RWPE2 (cell line): ENCODE measurements at regions not wholly inside any gene's neighbourhood (a gene's known extent, or its start where the extent isn't known, plus 50 kb on each side); places are given as distances from the start of the nearest gene placed in this dataset.

ENCODE experiments used
- ATAC-seq: fragments of 200-7000 bp; cut with Tn5 transposase; 3 replicates; pipeline ENCODE4 v1.9.1; 2021; ENCODE audit warnings: low read depth
- DNase-seq: peaks from one replicate; pipeline ENCODE4 v3.0.0-alpha.2; 2020; ENCODE audit warnings: low spot score
- H3K27ac ChIP-seq: fragments of 450-650 bp; 2 replicates; pipeline ENCODE4 v1.5.1; 2017; ENCODE audit warnings: mild to moderate bottlenecking; ENCODE audit not compliant: poor library complexity, severe bottlenecking
- H3K27me3 ChIP-seq: fragments of 250-450 bp; sonication (Bioruptor Pico); 2 replicates; pipeline ENCODE4 v1.5.1; 2021; ENCODE audit warnings: mild to moderate bottlenecking, moderate library complexity; ENCODE audit not compliant: insufficient read depth, poor library complexity, severe bottlenecking
- H3K36me3 ChIP-seq: fragments of 250-450 bp; sonication (Bioruptor Pico); 2 replicates; pipeline ENCODE4 v1.5.1; 2020; ENCODE audit warnings: low read depth, mild to moderate bottlenecking, moderate library complexity
- H3K4me1 ChIP-seq: fragments of 250-450 bp; sonication (Bioruptor Pico); 2 replicates; pipeline ENCODE4 v1.5.1; 2021; ENCODE audit warnings: mild to moderate bottlenecking, moderate library complexity; ENCODE audit not compliant: insufficient read depth, poor library complexity, severe bottlenecking
- H3K4me3 ChIP-seq: fragments of 250-450 bp; sonication (Bioruptor Pico); 2 replicates; pipeline ENCODE4 v1.5.1; 2021; ENCODE audit warnings: mild to moderate bottlenecking, moderate library complexity; ENCODE audit not compliant: severe bottlenecking
- H3K9me3 ChIP-seq: fragments of 250-450 bp; sonication (Bioruptor Pico); 2 replicates; pipeline ENCODE4 v1.5.1; 2021; ENCODE audit warnings: mild to moderate bottlenecking, moderate library complexity; ENCODE audit not compliant: severe bottlenecking
- CTCF ChIP-seq: fragments of 450-650 bp; IDR thresholded peaks from one replicate; pipeline ENCODE4 v1.5.1; 2017; ENCODE audit warnings: mild to moderate bottlenecking, moderate library complexity; ENCODE audit not compliant: poor library complexity, severe bottlenecking

- Histone ChIP-seq H3K9me3 (no peaks in the 10 kb centered on the region), H3K4me3 (no peak overlapping the region), H3K36me3 (no peaks in the 10 kb centered on the region), H3K4me1 (no peaks in the 10 kb centered on the region), H3K27me3 (no peaks in the 10 kb centered on the region), H3K27ac (no peak overlapping the region)
- no peak for TF ChIP-seq CTCF
- no peak for DNase-seq
- no peak for ATAC-seq
Observed at GRCh38 chr1:114342376-114342775, 168.6 kb downstream of the TRIM33 start.

GRCh38 chr1:114341856-114342255, 169.1 kb downstream of the TRIM33 start:
- TF ChIP-seq CTCF: no peak
- DNase-seq (no peak), ATAC-seq (no peak)
- Histone ChIP-seq H3K4me1 (no peaks in the 10 kb centered on the region), H3K9me3 (no peaks in the 10 kb centered on the region), H3K36me3 (no peaks in the 10 kb centered on the region), H3K4me3 (no peak overlapping the region), H3K27me3 (no peaks in the 10 kb centered on the region), H3K27ac (no peak overlapping the region)

GRCh38 chr1:114341299-114341698, 169.7 kb downstream of the TRIM33 start:
- ATAC-seq (no peak), DNase-seq (no peak)
- TF ChIP-seq CTCF: no peak
- H3K27ac ChIP-seq: no peak overlapping the region
- H3K4me3 ChIP-seq: no peak overlapping the region
- H3K4me1 ChIP-seq: no peaks in the 10 kb centered on the region
- H3K9me3 ChIP-seq: no peaks in the 10 kb centered on the region
- no peaks in the 10 kb centered on the region for H3K27me3 ChIP-seq
- no peaks in the 10 kb centered on the region for H3K36me3 ChIP-seq

GRCh38 chr1:114340892-114341291, 170.1 kb downstream of the TRIM33 start:
- no peak for DNase-seq
- no peak for TF ChIP-seq CTCF
- no peak overlapping the region for H3K27ac ChIP-seq

GRCh38 chr1:114339379-114339778, 171.6 kb downstream of the TRIM33 start:
- no peak overlapping the region for H3K4me3 ChIP-seq
- no peak overlapping the region for H3K27ac ChIP-seq
- DNase-seq (no peak), ATAC-seq (no peak)
- TF ChIP-seq CTCF: no peak
- no peaks in the 10 kb centered on the region for H3K27me3 ChIP-seq
- no peaks in the 10 kb centered on the region for H3K4me1 ChIP-seq
- no peaks in the 10 kb centered on the region for H3K9me3 ChIP-seq
- H3K36me3 ChIP-seq: no peaks in the 10 kb centered on the region

More at GRCh38 chr1:114340892-114341291, 170.1 kb downstream of the TRIM33 start:
- ATAC-seq: no peak
- no peak overlapping the region for H3K4me3 ChIP-seq
- H3K4me1 ChIP-seq: no peaks in the 10 kb centered on the region
- H3K36me3 ChIP-seq: no peaks in the 10 kb centered on the region
- H3K9me3 ChIP-seq: no peaks in the 10 kb centered on the region
- H3K27me3 ChIP-seq: no peaks in the 10 kb centered on the region
